ENCODE measurements at regions not wholly inside any gene's neighbourhood (a gene's known extent, or its start where the extent isn't known, plus 50 kb on each side); places are given as distances from the start of the nearest gene placed in this dataset.
A peak's percentile ranks its signal among the peaks of the same experiment; 100 is the strongest.

- no peak for TF ChIP-seq RCOR1 (IDR thresholded peaks at IDR 0.05; ENCODE audit: low read length)
Observed at GRCh38 chr5:33205079-33205478, 235.7 kb upstream of the TARS1 start (continued).

- 0 out of 4 replicates have a peak, but pooled peaks cover 0 to 4% of the 10 kb centered on the region in 2 experiments for H3K4me1 ChIP-seq (ENCODE audit: control insufficient read depth in 1 of 2, insufficient read depth in 2 of 2, low read depth in 1 of 2, low read length in 1 of 2)
- no peak overlapping the region for H3K4me3 ChIP-seq (ENCODE audit: low read depth in 2 of 2, low read length in 1 of 2)
- no peak overlapping the region for H3K9ac ChIP-seq
- no peaks in the 10 kb centered on the region for H3F3A ChIP-seq (replicated peaks; ENCODE audit: insufficient read depth)
- no peaks in the 10 kb centered on the region for H3K9me2 ChIP-seq
- ChIA-PET CTCF (no interaction called here), POLR2A (no interaction called here)
- H3K79me2 ChIP-seq (ENCODE audit: insufficient read depth): no peaks in the 10 kb centered on the region
- no peaks in the 10 kb centered on the region for H3K9me3 ChIP-seq
- TF ChIP-seq NFIC (IDR thresholded peaks at IDR 0.05; ENCODE audit: borderline replicate concordance) (peak; percentile 12; the same call in 1 of the 2 replicates), SIN3A (IDR thresholded peaks at IDR 0.05; ENCODE audit: borderline replicate concordance, low read depth, low read length) (no peak)
- H4K20me1 ChIP-seq (ENCODE audit: insufficient read depth): no peaks in the 10 kb centered on the region
- H3K27ac ChIP-seq (ENCODE audit: low read depth in 2 of 2, low read length in 1 of 2): no peak overlapping the region
- no peak for DNase-seq
- H3K36me3 ChIP-seq (replicated peaks in 1 of 2; ENCODE audit: control insufficient read depth in 1 of 2, insufficient read depth in 2 of 2, low read length in 1 of 2): no peaks in the 10 kb centered on the region
- WGBS (ENCODE audit: low lambda C conversion rate): 25% methylated on average over 1 of the region's 1 CpG
- H3K27me3 ChIP-seq (ENCODE audit: insufficient read depth): no peaks in the 10 kb centered on the region
- 0 out of 2 replicates have a peak overlapping the region, but pooled peaks have one; percentile 28 for H3K4me2 ChIP-seq
- H2AFZ ChIP-seq (ENCODE audit: low read depth): no peak overlapping the region
Observed at GRCh38 chr5:33205727-33206410, 234.9 kb upstream of the TARS1 start.

GRCh38 chr5:33206962-33207506 is 233.7 kb upstream of the TARS1 start:
- CTCF ChIA-PET: no interaction called here
- 58% methylated on average over 3 of the region's 3 CpGs for WGBS (ENCODE audit: low lambda C conversion rate)

GRCh38 chr5:33209252-33209651 is 231.5 kb upstream of the TARS1 start:
- Histone ChIP-seq H3K9me2 (no peaks in the 10 kb centered on the region), H2AFZ (ENCODE audit: low read depth) (no peak overlapping the region), H3F3A (replicated peaks; ENCODE audit: insufficient read depth) (no peaks in the 10 kb centered on the region), H3K4me3 (ENCODE audit: low read depth in 2 of 2, low read length in 1 of 2) (no peak overlapping the region), H3K36me3 (replicated peaks in 1 of 2; ENCODE audit: control insufficient read depth in 1 of 2, insufficient read depth in 2 of 2, low read length in 1 of 2) (no peaks in the 10 kb centered on the region), H4K20me1 (ENCODE audit: insufficient read depth) (no peaks in the 10 kb centered on the region), H3K9ac (no peak overlapping the region), H3K27me3 (ENCODE audit: insufficient read depth) (no peaks in the 10 kb centered on the region), H3K4me2 (no peak overlapping the region), H3K4me1 (ENCODE audit: control insufficient read depth in 1 of 2, insufficient read depth in 2 of 2, low read depth in 1 of 2, low read length in 1 of 2) (0 out of 4 replicates have a peak, but pooled peaks cover 0 to 4% of the 10 kb centered on the region in 2 experiments), H3K27ac (ENCODE audit: low read depth in 2 of 2, low read length in 1 of 2) (no peak overlapping the region), H3K9me3 (no peaks in the 10 kb centered on the region), H3K79me2 (ENCODE audit: insufficient read depth) (no peaks in the 10 kb centered on the region)
- ChIA-PET POLR2A (no interaction called here), CTCF (no interaction called here)
- DNase-seq: no peak
- 60% methylated on average over 8 of the region's 9 CpGs for WGBS (ENCODE audit: low lambda C conversion rate)
- TF ChIP-seq RCOR1 (IDR thresholded peaks at IDR 0.05; ENCODE audit: low read length) (no peak), EP300 (IDR thresholded peaks at IDR 0.05; ENCODE audit: borderline replicate concordance in 1 of 2, low read depth in 1 of 2, low read length in 1 of 2) (no peak), POLR2AphosphoS5 (IDR thresholded peaks at IDR 0.05; ENCODE audit: low read depth, low read length) (no peak), YY1 (IDR thresholded peaks at IDR 0.05; ENCODE audit: low read depth) (no peak), FOSL2 (IDR thresholded peaks at IDR 0.05; ENCODE audit: borderline replicate concordance, low read depth) (no peak), CHD2 (IDR thresholded peaks at IDR 0.05; ENCODE audit: low read length, partially characterized antibody) (no peak), RXRA (IDR thresholded peaks at IDR 0.05; ENCODE audit: borderline replicate concordance, low read depth) (no peak), IRF3 (IDR thresholded peaks at IDR 0.05; ENCODE audit: low read depth, low read length) (no peak)

More at GRCh38 chr5:33206962-33207506, 233.7 kb upstream of the TARS1 start:
- no peak overlapping the region for H3K9ac ChIP-seq
- H3K27ac ChIP-seq (ENCODE audit: low read depth in 2 of 2, low read length in 1 of 2): no peak overlapping the region
- no peaks in the 10 kb centered on the region for H3F3A ChIP-seq (replicated peaks; ENCODE audit: insufficient read depth)
- no peaks in the 10 kb centered on the region for H4K20me1 ChIP-seq (ENCODE audit: insufficient read depth)
- H3K36me3 ChIP-seq (replicated peaks in 1 of 2; ENCODE audit: control insufficient read depth in 1 of 2, insufficient read depth in 2 of 2, low read length in 1 of 2): no peaks in the 10 kb centered on the region
- DNase-seq: no peak
- no peaks in the 10 kb centered on the region for H3K9me3 ChIP-seq
- POLR2A ChIA-PET: no interaction called here
- H3K4me1 ChIP-seq (ENCODE audit: control insufficient read depth in 1 of 2, insufficient read depth in 2 of 2, low read depth in 1 of 2, low read length in 1 of 2): 0 out of 4 replicates have a peak, but pooled peaks cover 0 to 4% of the 10 kb centered on the region in 2 experiments
- no peaks in the 10 kb centered on the region for H3K27me3 ChIP-seq (ENCODE audit: insufficient read depth)
- H3K9me2 ChIP-seq: no peaks in the 10 kb centered on the region
- no peak overlapping the region for H2AFZ ChIP-seq (ENCODE audit: low read depth)
- no peaks in the 10 kb centered on the region for H3K79me2 ChIP-seq (ENCODE audit: insufficient read depth)
- TF ChIP-seq RXRA (IDR thresholded peaks at IDR 0.05; ENCODE audit: borderline replicate concordance, low read depth): no peak
- TF ChIP-seq PBX3 (IDR thresholded peaks at IDR 0.05): no peak
- no peak for TF ChIP-seq ELF1 (IDR thresholded peaks at IDR 0.05)
- no peak overlapping the region for H3K4me2 ChIP-seq
- H3K4me3 ChIP-seq (ENCODE audit: low read depth in 2 of 2, low read length in 1 of 2): no peak overlapping the region
